ENCODE measurements at regions not wholly inside any gene's neighbourhood (a gene's known extent, or its start where the extent isn't known, plus 50 kb on each side); places are given as distances from the start of the nearest gene placed in this dataset.

DNA sequence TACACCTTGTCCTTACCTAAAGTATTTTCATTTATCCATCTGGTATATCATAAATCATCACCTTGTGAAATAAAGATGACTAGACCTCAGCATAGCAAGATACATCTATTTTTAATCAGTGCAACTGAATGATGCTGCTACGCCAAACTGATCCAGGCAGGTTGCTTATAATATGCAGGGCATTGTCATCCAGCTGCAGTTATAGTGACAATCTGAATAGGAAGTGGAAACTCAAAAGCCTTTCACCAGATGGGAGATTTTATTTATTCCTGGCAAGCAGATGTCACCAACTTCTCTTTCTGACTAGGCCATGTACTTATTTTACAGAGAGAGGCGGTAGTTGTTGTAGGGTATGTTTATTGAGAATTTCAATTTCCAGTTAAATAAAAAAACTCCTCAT is 747.3 kb downstream of the ADCYAP1 start:
- TF ChIP-seq, protein P1, sequence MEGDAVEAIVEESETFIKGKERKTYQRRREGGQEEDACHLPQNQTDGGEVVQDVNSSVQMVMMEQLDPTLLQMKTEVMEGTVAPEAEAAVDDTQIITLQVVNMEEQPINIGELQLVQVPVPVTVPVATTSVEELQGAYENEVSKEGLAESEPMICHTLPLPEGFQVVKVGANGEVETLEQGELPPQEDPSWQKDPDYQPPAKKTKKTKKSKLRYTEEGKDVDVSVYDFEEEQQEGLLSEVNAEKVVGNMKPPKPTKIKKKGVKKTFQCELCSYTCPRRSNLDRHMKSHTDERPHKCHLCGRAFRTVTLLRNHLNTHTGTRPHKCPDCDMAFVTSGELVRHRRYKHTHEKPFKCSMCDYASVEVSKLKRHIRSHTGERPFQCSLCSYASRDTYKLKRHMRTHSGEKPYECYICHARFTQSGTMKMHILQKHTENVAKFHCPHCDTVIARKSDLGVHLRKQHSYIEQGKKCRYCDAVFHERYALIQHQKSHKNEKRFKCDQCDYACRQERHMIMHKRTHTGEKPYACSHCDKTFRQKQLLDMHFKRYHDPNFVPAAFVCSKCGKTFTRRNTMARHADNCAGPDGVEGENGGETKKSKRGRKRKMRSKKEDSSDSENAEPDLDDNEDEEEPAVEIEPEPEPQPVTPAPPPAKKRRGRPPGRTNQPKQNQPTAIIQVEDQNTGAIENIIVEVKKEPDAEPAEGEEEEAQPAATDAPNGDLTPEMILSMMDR (IDR thresholded peaks at IDR 0.05; ENCODE audit: borderline replicate concordance, extremely low read depth, low read length, poor library complexity, severe bottlenecking) = no peak
- TF ChIP-seq EZH2 (IDR thresholded peaks at IDR 0.05; ENCODE audit: borderline replicate concordance, low read depth, low read length, severe bottlenecking) = no peak

Measured in DND-41 (cell line).